WTC11 (cell line): ENCODE measurements at regions not wholly inside any gene's neighbourhood (a gene's known extent, or its start where the extent isn't known, plus 50 kb on each side); places are given as distances from the start of the nearest gene placed in this dataset.

ENCODE experiments used
- ATAC-seq: fragments of 200-7000 bp; cut with Tn5 transposase; 2 replicates; pipeline ENCODE4 v1.10.0; 2021; ENCODE audit warnings: mild to moderate bottlenecking, moderate library complexity
- CTCF ChIA-PET: fragments of 300-600 bp; sonication (Branson Sonifier 250); formaldehyde crosslinking; loops from one replicate; lab custom pipeline; 2021; ENCODE audit warnings: antibody characterized with exemption; lab: Charles Lee
- POLR2A ChIA-PET: fragments of 350-600 bp; sonication (Branson Sonifier 250); formaldehyde crosslinking; loops from one replicate; lab custom pipeline; 2021; ENCODE audit warnings: antibody characterized with exemption; lab: Charles Lee
- DNase-seq: peaks from one replicate; pipeline ENCODE4 v3.0.0; 2021; ENCODE audit warnings: low spot score
- H3K27ac Mint-ChIP-seq: 2 replicates; pipeline ENCODE4 v1.8.0; 2021; ENCODE audit warnings: mixed read lengths
- H3K27me3 Mint-ChIP-seq: 2 replicates; pipeline ENCODE4 v1.8.0; 2021; ENCODE audit warnings: low read depth, mild to moderate bottlenecking, moderate library complexity, mixed read lengths
- H3K36me3 Mint-ChIP-seq: 2 replicates; pipeline ENCODE4 v1.8.0; 2021; ENCODE audit warnings: mixed read lengths
- H3K4me1 Mint-ChIP-seq: 2 replicates; pipeline ENCODE4 v1.8.0; 2022; ENCODE audit warnings: mixed read lengths
- H3K4me3 Mint-ChIP-seq: 2 replicates; pipeline ENCODE4 v1.8.0; 2021; ENCODE audit warnings: mild to moderate bottlenecking, moderate library complexity, mixed read lengths
- H3K9me3 Mint-ChIP-seq: 2 replicates; pipeline ENCODE4 v1.8.0; 2021; ENCODE audit warnings: mixed read lengths
- GRHL2 ChIP-seq: fragments of 250-450 bp; sonication (Bioruptor Pico); IDR thresholded peaks from 2 replicates; pipeline ENCODE4 v1.8.0; 2022; ENCODE audit warnings: mild to moderate bottlenecking, moderate library complexity; ENCODE audit not compliant: insufficient replicate concordance, severe bottlenecking
- NR3C1 ChIP-seq: sonication (generic); formaldehyde crosslinking; conservative IDR thresholded peaks from 2 replicates; pipeline ENCODE4 v1.8.1; 2023; ENCODE audit warnings: low read depth, mild to moderate bottlenecking, missing genetic modification reagents
- PRRX2 ChIP-seq: fragments of 250-450 bp; sonication (Bioruptor Pico); IDR thresholded peaks from 2 replicates; pipeline ENCODE4 v1.8.0; 2021; ENCODE audit warnings: mild to moderate bottlenecking
- RELA ChIP-seq: sonication (generic); formaldehyde crosslinking; IDR thresholded peaks from 2 replicates; pipeline ENCODE4 v1.8.1; 2022; ENCODE audit warnings: missing genetic modification reagents, mild to moderate bottlenecking, borderline replicate concordance
- RORB ChIP-seq: fragments of 250-450 bp; sonication (Bioruptor Pico); IDR thresholded peaks from 2 replicates; pipeline ENCODE4 v1.9.0; 2021; ENCODE audit warnings: mild to moderate bottlenecking
- SMAD3 ChIP-seq: sonication (generic); formaldehyde crosslinking; IDR thresholded peaks from 2 replicates; pipeline ENCODE4 v1.8.0; 2022; ENCODE audit warnings: missing genetic modification reagents, mild to moderate bottlenecking, borderline replicate concordance
- TEAD1 ChIP-seq: sonication (generic); formaldehyde crosslinking; IDR thresholded peaks from 2 replicates; pipeline ENCODE4 v1.8.0; 2022; ENCODE audit warnings: mild to moderate bottlenecking, missing genetic modification reagents
- TP53 ChIP-seq: sonication (generic); formaldehyde crosslinking; IDR thresholded peaks from 2 replicates; pipeline ENCODE4 v1.8.1; 2023; ENCODE audit warnings: mild to moderate bottlenecking, missing genetic modification reagents
- ZNF317 ChIP-seq: sonication (generic); formaldehyde crosslinking; IDR thresholded peaks from 2 replicates; pipeline ENCODE4 v1.8.1; 2023; ENCODE audit warnings: low read depth, mild to moderate bottlenecking, moderate library complexity, missing genetic modification reagents, borderline replicate concordance
- ZNF396 ChIP-seq: fragments of 250-450 bp; sonication (Bioruptor Pico); IDR thresholded peaks from 2 replicates; pipeline ENCODE4 v1.8.0; 2021; ENCODE audit warnings: mild to moderate bottlenecking, moderate library complexity, borderline replicate concordance
- ZNF423 ChIP-seq: fragments of 250-450 bp; sonication (Bioruptor Pico); IDR thresholded peaks from 2 replicates; pipeline ENCODE4 v2.1.2; 2022; ENCODE audit warnings: mild to moderate bottlenecking, moderate library complexity
- TF ChIP-seq, protein P1 (sequence below): sonication (generic); formaldehyde crosslinking; IDR thresholded peaks from 2 replicates; pipeline ENCODE4 v1.8.0; 2022; ENCODE audit warnings: mild to moderate bottlenecking, missing genetic modification reagents
- TF ChIP-seq, protein P2 (sequence below): fragments of 250-450 bp; sonication (Bioruptor Pico); IDR thresholded peaks from 2 replicates; pipeline ENCODE4 v1.9.0; 2021; ENCODE audit warnings: mild to moderate bottlenecking, borderline replicate concordance
- TF ChIP-seq, protein P3 (sequence below): fragments of 250-450 bp; sonication (Bioruptor Pico); IDR thresholded peaks from 2 replicates; pipeline ENCODE4 v1.9.0; 2021; ENCODE audit warnings: moderate library complexity, mild to moderate bottlenecking, inconsistent platforms, borderline replicate concordance
- TF ChIP-seq, protein P4 (sequence below): fragments of 200-600 bp; IDR thresholded peaks from 2 replicates; pipeline ENCODE4 v1.8.0; 2022; ENCODE audit warnings: antibody characterized with exemption
- TF ChIP-seq, protein P5 (sequence below): sonication (generic); formaldehyde crosslinking; IDR thresholded peaks from 2 replicates; pipeline ENCODE4 v1.8.1; 2022; ENCODE audit warnings: low read depth, missing genetic modification reagents, borderline replicate concordance
- TF ChIP-seq, protein P6 (sequence below): sonication (generic); formaldehyde crosslinking; IDR thresholded peaks from 2 replicates; pipeline ENCODE4 v1.8.0; 2023; ENCODE audit warnings: missing genetic modification reagents, mild to moderate bottlenecking, borderline replicate concordance

DNA sequence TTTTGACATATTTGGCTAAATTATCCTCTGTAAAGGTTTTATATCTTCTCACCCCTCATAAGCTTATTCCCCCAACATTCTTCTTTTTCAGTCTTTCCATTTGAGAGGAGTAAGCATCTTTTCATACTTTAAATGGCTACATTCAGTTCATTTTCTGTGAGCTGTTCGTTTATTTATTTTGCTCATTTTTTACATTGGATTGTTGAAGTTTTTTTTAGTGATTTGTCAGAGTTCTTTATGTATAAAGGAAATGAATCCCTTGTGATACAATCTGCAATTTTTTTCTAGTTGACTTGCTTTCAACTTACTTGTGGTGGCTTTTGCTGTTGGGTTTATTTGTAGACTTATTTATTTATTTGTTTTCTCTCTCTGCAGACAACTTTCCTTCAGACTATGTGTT, 250.3 kb downstream of the DLEU7 start:
- CTCF ChIA-PET, result no interaction called here

DNA sequence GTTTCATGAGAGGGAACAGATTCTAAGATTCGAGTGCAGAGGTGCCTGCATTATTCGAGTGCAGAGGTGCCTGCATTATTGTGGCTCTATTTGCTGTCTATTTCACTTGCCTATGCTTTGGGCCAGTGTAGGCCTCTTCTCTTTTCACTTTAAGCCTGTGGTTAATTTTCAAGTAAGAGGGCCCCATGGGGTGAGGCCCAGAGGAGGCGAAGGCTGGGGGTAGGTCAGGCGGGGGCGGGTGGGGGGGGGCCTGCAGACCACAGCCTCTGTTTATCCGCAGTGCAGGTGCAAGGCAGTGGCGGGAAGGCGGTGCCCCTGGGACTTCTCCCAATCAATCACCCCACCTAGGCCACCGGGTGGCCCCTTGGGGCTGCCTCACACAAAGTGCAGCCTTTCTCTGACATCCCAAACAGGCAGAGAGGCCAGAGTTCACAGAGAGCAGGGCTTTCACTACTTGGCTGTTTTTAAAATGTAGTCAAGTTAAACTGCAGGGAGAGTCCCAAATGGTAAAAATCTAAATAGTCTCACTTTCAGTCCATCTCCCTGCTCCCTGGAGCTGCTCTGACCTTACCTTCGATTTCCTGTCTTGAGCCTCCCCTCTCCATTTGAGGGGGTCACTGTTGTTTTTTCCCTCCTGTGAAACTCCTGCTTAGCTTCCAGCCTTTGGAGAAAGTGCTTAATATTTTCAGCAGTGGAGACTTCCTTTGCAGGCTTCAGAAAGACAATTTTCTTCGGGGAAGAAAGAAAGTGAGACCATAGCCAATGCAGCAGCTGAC, 249.0 kb downstream of the DLEU7 start:
- CTCF ChIA-PET, result no interaction called here
- peaks cover 23% of the 10 kb centered on the region for H3K4me1 Mint-ChIP-seq
- no peak overlapping the region for H3K4me3 Mint-ChIP-seq
- DNase-seq (peak; percentile 43), ATAC-seq (peak; percentile 84)
- H3K27ac Mint-ChIP-seq, result peak overlapping the region; percentile 81
- H3K9me3 Mint-ChIP-seq, result no peaks in the 10 kb centered on the region
- TF ChIP-seq ZNF423 (CRISPR knock-in tag), result 0 out of 2 replicates have a peak, but pooled peaks have one; percentile 18
- TF ChIP-seq, protein P1, sequence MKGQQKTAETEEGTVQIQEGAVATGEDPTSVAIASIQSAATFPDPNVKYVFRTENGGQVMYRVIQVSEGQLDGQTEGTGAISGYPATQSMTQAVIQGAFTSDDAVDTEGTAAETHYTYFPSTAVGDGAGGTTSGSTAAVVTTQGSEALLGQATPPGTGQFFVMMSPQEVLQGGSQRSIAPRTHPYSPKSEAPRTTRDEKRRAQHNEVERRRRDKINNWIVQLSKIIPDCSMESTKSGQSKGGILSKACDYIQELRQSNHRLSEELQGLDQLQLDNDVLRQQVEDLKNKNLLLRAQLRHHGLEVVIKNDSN (CRISPR knock-in tag), result no peak
- H3K27me3 Mint-ChIP-seq, result no peaks in the 10 kb centered on the region; the same call in 1 of the 2 replicates
- no peaks in the 10 kb centered on the region for H3K36me3 Mint-ChIP-seq
- POLR2A ChIA-PET, result no interaction called here

More for the DNA sequence above, 250.3 kb downstream of the DLEU7 start:
- TF ChIP-seq RELA (no peak), NR3C1 (no peak), PRRX2 (CRISPR knock-in tag) (no peak)
- TF ChIP-seq, protein P2, sequence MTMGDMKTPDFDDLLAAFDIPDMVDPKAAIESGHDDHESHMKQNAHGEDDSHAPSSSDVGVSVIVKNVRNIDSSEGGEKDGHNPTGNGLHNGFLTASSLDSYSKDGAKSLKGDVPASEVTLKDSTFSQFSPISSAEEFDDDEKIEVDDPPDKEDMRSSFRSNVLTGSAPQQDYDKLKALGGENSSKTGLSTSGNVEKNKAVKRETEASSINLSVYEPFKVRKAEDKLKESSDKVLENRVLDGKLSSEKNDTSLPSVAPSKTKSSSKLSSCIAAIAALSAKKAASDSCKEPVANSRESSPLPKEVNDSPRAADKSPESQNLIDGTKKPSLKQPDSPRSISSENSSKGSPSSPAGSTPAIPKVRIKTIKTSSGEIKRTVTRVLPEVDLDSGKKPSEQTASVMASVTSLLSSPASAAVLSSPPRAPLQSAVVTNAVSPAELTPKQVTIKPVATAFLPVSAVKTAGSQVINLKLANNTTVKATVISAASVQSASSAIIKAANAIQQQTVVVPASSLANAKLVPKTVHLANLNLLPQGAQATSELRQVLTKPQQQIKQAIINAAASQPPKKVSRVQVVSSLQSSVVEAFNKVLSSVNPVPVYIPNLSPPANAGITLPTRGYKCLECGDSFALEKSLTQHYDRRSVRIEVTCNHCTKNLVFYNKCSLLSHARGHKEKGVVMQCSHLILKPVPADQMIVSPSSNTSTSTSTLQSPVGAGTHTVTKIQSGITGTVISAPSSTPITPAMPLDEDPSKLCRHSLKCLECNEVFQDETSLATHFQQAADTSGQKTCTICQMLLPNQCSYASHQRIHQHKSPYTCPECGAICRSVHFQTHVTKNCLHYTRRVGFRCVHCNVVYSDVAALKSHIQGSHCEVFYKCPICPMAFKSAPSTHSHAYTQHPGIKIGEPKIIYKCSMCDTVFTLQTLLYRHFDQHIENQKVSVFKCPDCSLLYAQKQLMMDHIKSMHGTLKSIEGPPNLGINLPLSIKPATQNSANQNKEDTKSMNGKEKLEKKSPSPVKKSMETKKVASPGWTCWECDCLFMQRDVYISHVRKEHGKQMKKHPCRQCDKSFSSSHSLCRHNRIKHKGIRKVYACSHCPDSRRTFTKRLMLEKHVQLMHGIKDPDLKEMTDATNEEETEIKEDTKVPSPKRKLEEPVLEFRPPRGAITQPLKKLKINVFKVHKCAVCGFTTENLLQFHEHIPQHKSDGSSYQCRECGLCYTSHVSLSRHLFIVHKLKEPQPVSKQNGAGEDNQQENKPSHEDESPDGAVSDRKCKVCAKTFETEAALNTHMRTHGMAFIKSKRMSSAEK (CRISPR knock-in tag), result no peak
- Mint-ChIP-seq H3K27ac (no peak overlapping the region), H3K27me3 (no peaks in the 10 kb centered on the region), H3K4me1 (peaks cover 23% of the 10 kb centered on the region), H3K36me3 (no peaks in the 10 kb centered on the region), H3K4me3 (no peak overlapping the region), H3K9me3 (no peaks in the 10 kb centered on the region)
- ATAC-seq (no peak), DNase-seq (no peak)
- POLR2A ChIA-PET, result no interaction called here

DNA sequence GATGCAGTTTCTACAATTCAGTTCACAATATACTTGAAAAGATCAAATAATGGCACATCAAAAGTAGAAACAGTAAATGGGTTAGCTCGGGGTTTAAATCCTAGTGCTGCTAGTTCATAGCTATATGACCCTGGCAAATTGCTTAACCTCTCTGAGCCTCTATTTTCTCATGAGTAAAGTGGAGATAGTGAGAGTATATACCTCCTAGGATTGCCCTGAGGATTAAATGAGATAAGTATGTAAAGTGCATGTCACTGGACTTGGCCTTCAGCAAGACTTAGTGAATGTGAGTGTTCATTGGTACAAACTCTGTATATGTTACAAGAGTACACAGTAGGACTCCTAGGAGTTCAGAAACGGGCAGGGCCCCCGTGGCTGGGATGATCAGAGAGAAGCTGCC, 248.3 kb downstream of the DLEU7 start:
- Mint-ChIP-seq H3K4me1 (peaks cover 23% of the 10 kb centered on the region), H3K4me3 (no peak overlapping the region), H3K27me3 (no peaks in the 10 kb centered on the region; the same call in 1 of the 2 replicates), H3K27ac (no peak overlapping the region), H3K36me3 (no peaks in the 10 kb centered on the region), H3K9me3 (no peaks in the 10 kb centered on the region)
- ATAC-seq, result no peak
- ChIA-PET POLR2A (no interaction called here), CTCF (no interaction called here)
- TF ChIP-seq ZNF396 (CRISPR knock-in tag), result no peak
- no peak for TF ChIP-seq ZNF317 (CRISPR knock-in tag)
- no peak for TF ChIP-seq TP53 (CRISPR knock-in tag)
- TF ChIP-seq, protein P3, sequence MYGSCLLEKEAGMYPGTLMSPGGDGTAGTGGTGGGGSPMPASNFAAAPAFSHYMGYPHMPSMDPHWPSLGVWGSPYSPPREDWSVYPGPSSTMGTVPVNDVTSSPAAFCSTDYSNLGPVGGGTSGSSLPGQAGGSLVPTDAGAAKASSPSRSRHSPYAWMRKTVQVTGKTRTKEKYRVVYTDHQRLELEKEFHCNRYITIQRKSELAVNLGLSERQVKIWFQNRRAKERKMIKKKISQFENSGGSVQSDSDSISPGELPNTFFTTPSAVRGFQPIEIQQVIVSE (CRISPR knock-in tag), result no peak
- TF ChIP-seq SMAD3, result no peak
- TF ChIP-seq TEAD1, result no peak
- no peak for TF ChIP-seq NR3C1
- no peak for TF ChIP-seq RORB (CRISPR knock-in tag)
- TF ChIP-seq, protein P4, sequence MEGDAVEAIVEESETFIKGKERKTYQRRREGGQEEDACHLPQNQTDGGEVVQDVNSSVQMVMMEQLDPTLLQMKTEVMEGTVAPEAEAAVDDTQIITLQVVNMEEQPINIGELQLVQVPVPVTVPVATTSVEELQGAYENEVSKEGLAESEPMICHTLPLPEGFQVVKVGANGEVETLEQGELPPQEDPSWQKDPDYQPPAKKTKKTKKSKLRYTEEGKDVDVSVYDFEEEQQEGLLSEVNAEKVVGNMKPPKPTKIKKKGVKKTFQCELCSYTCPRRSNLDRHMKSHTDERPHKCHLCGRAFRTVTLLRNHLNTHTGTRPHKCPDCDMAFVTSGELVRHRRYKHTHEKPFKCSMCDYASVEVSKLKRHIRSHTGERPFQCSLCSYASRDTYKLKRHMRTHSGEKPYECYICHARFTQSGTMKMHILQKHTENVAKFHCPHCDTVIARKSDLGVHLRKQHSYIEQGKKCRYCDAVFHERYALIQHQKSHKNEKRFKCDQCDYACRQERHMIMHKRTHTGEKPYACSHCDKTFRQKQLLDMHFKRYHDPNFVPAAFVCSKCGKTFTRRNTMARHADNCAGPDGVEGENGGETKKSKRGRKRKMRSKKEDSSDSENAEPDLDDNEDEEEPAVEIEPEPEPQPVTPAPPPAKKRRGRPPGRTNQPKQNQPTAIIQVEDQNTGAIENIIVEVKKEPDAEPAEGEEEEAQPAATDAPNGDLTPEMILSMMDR, result no peak
- no peak for TF ChIP-seq GRHL2 (CRISPR knock-in tag)
- TF ChIP-seq, protein P5, sequence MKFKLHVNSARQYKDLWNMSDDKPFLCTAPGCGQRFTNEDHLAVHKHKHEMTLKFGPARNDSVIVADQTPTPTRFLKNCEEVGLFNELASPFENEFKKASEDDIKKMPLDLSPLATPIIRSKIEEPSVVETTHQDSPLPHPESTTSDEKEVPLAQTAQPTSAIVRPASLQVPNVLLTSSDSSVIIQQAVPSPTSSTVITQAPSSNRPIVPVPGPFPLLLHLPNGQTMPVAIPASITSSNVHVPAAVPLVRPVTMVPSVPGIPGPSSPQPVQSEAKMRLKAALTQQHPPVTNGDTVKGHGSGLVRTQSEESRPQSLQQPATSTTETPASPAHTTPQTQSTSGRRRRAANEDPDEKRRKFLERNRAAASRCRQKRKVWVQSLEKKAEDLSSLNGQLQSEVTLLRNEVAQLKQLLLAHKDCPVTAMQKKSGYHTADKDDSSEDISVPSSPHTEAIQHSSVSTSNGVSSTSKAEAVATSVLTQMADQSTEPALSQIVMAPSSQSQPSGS (CRISPR knock-in tag), result no peak
- TF ChIP-seq, protein P6, sequence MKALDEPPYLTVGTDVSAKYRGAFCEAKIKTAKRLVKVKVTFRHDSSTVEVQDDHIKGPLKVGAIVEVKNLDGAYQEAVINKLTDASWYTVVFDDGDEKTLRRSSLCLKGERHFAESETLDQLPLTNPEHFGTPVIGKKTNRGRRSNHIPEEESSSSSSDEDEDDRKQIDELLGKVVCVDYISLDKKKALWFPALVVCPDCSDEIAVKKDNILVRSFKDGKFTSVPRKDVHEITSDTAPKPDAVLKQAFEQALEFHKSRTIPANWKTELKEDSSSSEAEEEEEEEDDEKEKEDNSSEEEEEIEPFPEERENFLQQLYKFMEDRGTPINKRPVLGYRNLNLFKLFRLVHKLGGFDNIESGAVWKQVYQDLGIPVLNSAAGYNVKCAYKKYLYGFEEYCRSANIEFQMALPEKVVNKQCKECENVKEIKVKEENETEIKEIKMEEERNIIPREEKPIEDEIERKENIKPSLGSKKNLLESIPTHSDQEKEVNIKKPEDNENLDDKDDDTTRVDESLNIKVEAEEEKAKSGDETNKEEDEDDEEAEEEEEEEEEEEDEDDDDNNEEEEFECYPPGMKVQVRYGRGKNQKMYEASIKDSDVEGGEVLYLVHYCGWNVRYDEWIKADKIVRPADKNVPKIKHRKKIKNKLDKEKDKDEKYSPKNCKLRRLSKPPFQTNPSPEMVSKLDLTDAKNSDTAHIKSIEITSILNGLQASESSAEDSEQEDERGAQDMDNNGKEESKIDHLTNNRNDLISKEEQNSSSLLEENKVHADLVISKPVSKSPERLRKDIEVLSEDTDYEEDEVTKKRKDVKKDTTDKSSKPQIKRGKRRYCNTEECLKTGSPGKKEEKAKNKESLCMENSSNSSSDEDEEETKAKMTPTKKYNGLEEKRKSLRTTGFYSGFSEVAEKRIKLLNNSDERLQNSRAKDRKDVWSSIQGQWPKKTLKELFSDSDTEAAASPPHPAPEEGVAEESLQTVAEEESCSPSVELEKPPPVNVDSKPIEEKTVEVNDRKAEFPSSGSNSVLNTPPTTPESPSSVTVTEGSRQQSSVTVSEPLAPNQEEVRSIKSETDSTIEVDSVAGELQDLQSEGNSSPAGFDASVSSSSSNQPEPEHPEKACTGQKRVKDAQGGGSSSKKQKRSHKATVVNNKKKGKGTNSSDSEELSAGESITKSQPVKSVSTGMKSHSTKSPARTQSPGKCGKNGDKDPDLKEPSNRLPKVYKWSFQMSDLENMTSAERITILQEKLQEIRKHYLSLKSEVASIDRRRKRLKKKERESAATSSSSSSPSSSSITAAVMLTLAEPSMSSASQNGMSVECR (CRISPR knock-in tag), result no peak
- no peak for DNase-seq
